CD4-positive, alpha-beta T cell (primary cell): ENCODE measurements at regions not wholly inside any gene's neighbourhood (a gene's known extent, or its start where the extent isn't known, plus 50 kb on each side); places are given as distances from the start of the nearest gene placed in this dataset.

ENCODE experiments used
- ATAC-seq: fragments of 200-7000 bp; cut with Tn5 transposase; one replicate; pipeline ENCODE4 v1.10.0; 2022; ENCODE audit warnings: mild to moderate bottlenecking; ENCODE audit not compliant: poor library complexity
- CTCF ChIA-PET: fragments of 350-600 bp; sonication (Branson Sonifier 250); formaldehyde crosslinking; loops from one replicate; lab custom pipeline; 2021; ENCODE audit warnings: antibody characterized with exemption, inconsistent platforms; lab: Charles Lee
- POLR2A ChIA-PET: fragments of 350-600 bp; sonication (Branson Sonifier 250); formaldehyde crosslinking; loops from one replicate; lab custom pipeline; 2021; ENCODE audit warnings: antibody characterized with exemption, inconsistent platforms; lab: Charles Lee
- DNase-seq, 14 experiments: peaks; one replicate each; pipeline ENCODE4 v3.0.0-alpha.2; 2013 to 2020; ENCODE audit warnings: mixed read lengths in 2 of 14
- H3K27ac ChIP-seq, 2 donors: one replicate each; pipeline versions ENCODE4 v1.5.1 to v1.7.0; 2013; ENCODE audit warnings: low read length in 2 of 2, low read depth in 1 of 2, mild to moderate bottlenecking in 1 of 2
- H3K27me3 ChIP-seq, 2 experiments: 1 replicate in 1 of 2; 2 replicates in 1 of 2; pipeline versions ENCODE4 v1.6.1 to v1.7.0; 2013; ENCODE audit warnings: low read length in 2 of 2, control low read depth in 1 of 2, mild to moderate bottlenecking in 1 of 2, moderate library complexity in 1 of 2; ENCODE audit not compliant: insufficient read depth in 2 of 2, control insufficient read depth in 1 of 2
- H3K36me3 ChIP-seq: one replicate; pipeline ENCODE4 v1.6.1; 2013; ENCODE audit warnings: low read length, control low read depth; ENCODE audit not compliant: insufficient read depth
- H3K4me1 ChIP-seq: one replicate; pipeline ENCODE4 v1.6.1; 2013; ENCODE audit warnings: low read length, control low read depth; ENCODE audit not compliant: insufficient read depth
- H3K4me3 ChIP-seq: one replicate; pipeline ENCODE4 v1.5.1; 2013; ENCODE audit warnings: mild to moderate bottlenecking, low read length, moderate library complexity
- H3K9me3 ChIP-seq, 2 experiments: 1 replicate in 1 of 2; 2 replicates in 1 of 2; pipeline versions ENCODE4 v1.6.1 to v1.7.0; 2013; ENCODE audit warnings: low read length in 2 of 2, mild to moderate bottlenecking in 2 of 2, control low read depth in 1 of 2, moderate library complexity in 1 of 2; ENCODE audit not compliant: control insufficient read depth in 1 of 2, insufficient read depth in 1 of 2
- H3K27ac Mint-ChIP-seq: one replicate; pipeline ENCODE4 v1.8.0; 2020; ENCODE audit warnings: mixed read lengths
- H3K27me3 Mint-ChIP-seq: one replicate; pipeline ENCODE4 v1.8.0; 2021; ENCODE audit warnings: mixed read lengths
- H3K36me3 Mint-ChIP-seq: one replicate; pipeline ENCODE4 v1.8.0; 2021; ENCODE audit warnings: low read depth, mixed read lengths
- H3K4me1 Mint-ChIP-seq: one replicate; pipeline ENCODE4 v1.8.0; 2021; ENCODE audit warnings: low read depth, mixed read lengths
- H3K4me3 Mint-ChIP-seq: one replicate; pipeline ENCODE4 v1.8.0; 2020; ENCODE audit warnings: mild to moderate bottlenecking, mixed read lengths
- H3K9me3 Mint-ChIP-seq: one replicate; pipeline ENCODE4 v1.8.0; 2020; ENCODE audit warnings: mixed read lengths
- intact Hi-C, 2 experiments: fragments of 100-400 bp; cut with DNase I in 1 of 2; cut with micrococcal nuclease in 1 of 2; formaldehyde crosslinking; loops; one replicate each; pipeline versions ENCODE4 v1.15.1 to v1.9.0; 2023 to 2025; cut with DNase I, micrococcal nuclease
- TF ChIP-seq, protein P1 (sequence below): fragments of 200-600 bp; IDR thresholded peaks from one replicate; pipeline ENCODE4 v1.8.0; 2022; ENCODE audit warnings: antibody characterized with exemption, mild to moderate bottlenecking

DNA sequence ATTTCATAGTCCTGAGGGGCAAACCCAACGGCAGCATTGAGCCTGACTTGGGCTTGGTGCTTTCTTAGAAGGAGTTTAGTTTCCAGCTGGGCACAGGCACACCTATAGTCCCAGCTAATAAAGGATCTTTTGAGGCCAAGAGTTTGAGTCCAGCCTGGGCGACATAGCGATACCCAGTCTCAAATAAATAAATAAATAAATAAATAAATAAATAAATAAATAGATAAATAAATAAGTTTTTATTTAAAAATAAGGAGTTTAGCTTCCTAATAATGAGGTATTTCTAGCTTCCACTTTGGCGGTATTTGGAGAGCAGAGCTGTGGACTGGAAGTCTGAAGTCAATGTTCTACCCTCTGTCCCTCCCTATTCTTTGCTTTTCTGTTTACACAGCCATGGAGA is 186.6 kb downstream of the URB2 start:
- peaks cover 0 to 3% of the 10 kb centered on the region in 2 experiments for H3K27me3 ChIP-seq
- ChIA-PET CTCF (no interaction called here), POLR2A (no interaction called here)
- H3K9me3 ChIP-seq = peaks cover 0 to 18% of the 10 kb centered on the region in 2 experiments
- H3K27ac ChIP-seq = no peak overlapping the region
- ATAC-seq (no peak), DNase-seq (no peak)
- no peaks in the 10 kb centered on the region for H3K4me1 ChIP-seq
- H3K27me3 Mint-ChIP-seq = peaks cover 26% of the 10 kb centered on the region
- H3K36me3 Mint-ChIP-seq = no peaks in the 10 kb centered on the region
- intact Hi-C loops = no loop called here
- H3K9me3 Mint-ChIP-seq = peaks cover 13% of the 10 kb centered on the region
- H3K27ac Mint-ChIP-seq = no peak overlapping the region
- H3K36me3 ChIP-seq = no peaks in the 10 kb centered on the region
- no peak overlapping the region for H3K4me3 ChIP-seq
- TF ChIP-seq, protein P1, sequence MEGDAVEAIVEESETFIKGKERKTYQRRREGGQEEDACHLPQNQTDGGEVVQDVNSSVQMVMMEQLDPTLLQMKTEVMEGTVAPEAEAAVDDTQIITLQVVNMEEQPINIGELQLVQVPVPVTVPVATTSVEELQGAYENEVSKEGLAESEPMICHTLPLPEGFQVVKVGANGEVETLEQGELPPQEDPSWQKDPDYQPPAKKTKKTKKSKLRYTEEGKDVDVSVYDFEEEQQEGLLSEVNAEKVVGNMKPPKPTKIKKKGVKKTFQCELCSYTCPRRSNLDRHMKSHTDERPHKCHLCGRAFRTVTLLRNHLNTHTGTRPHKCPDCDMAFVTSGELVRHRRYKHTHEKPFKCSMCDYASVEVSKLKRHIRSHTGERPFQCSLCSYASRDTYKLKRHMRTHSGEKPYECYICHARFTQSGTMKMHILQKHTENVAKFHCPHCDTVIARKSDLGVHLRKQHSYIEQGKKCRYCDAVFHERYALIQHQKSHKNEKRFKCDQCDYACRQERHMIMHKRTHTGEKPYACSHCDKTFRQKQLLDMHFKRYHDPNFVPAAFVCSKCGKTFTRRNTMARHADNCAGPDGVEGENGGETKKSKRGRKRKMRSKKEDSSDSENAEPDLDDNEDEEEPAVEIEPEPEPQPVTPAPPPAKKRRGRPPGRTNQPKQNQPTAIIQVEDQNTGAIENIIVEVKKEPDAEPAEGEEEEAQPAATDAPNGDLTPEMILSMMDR = no peak
- H3K4me1 Mint-ChIP-seq = no peaks in the 10 kb centered on the region
- no peak overlapping the region for H3K4me3 Mint-ChIP-seq

DNA sequence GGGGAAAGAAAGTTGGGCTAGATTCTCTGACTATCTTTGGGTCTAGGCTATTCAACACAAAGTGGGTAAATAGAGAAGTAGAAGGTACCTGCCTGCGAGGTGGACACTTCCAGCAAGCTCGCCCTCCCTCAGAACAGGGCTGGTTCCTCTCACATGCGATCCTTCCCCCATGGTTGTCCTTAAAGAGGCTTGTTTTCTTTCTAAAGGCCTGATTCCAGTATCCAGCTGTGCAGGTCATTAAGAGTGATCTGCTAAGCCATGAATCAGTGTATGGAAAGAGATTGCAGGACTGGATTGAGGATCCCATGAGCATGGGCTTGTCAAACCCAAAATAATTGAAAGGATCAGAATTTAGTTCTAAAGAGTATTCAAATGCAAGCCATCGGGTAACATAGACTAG is 189.0 kb downstream of the URB2 start:
- Mint-ChIP-seq H3K4me1 (no peaks in the 10 kb centered on the region), H3K36me3 (no peaks in the 10 kb centered on the region), H3K27ac (no peak overlapping the region), H3K9me3 (peaks cover 2% of the 10 kb centered on the region), H3K4me3 (no peak overlapping the region), H3K27me3 (peaks cover 22% of the 10 kb centered on the region)
- DNase-seq (no peak), ATAC-seq (no peak)
- intact Hi-C loops = no loop called here
- peaks cover 0 to 3% of the 10 kb centered on the region in 2 experiments for H3K9me3 ChIP-seq
- H3K27me3 ChIP-seq = peaks cover 0 to 3% of the 10 kb centered on the region in 2 experiments
- no peak overlapping the region for H3K27ac ChIP-seq
- ChIA-PET CTCF (no interaction called here), POLR2A (no interaction called here)
- H3K36me3 ChIP-seq = no peaks in the 10 kb centered on the region
- no peak overlapping the region for H3K4me3 ChIP-seq
- TF ChIP-seq, protein P1 = no peak
- H3K4me1 ChIP-seq = no peaks in the 10 kb centered on the region

DNA sequence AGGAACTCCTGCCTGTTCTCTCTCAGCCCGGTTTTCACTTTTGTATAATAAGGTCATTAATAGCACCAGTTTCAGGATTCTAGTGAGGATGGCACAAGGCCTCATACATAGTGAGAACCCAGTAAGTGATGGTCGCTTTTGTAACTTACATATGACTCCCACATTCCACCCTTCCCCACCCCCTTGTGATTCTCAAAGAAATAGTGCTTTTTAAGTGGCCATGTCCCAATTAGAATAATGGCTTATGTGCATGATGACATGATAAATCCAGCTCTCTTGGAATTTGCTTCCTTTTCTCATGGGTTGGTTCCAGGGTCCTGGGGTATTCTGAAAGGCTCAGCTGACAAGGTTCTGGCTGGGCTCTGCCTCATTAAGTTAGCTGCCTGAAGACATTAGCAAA is 189.9 kb downstream of the URB2 start:
- Mint-ChIP-seq H3K9me3 (no peaks in the 10 kb centered on the region), H3K27ac (no peak overlapping the region), H3K4me3 (no peak overlapping the region), H3K36me3 (no peaks in the 10 kb centered on the region), H3K4me1 (no peaks in the 10 kb centered on the region), H3K27me3 (peaks cover 19% of the 10 kb centered on the region)
- CTCF ChIA-PET = no interaction called here
- Histone ChIP-seq H3K4me3 (no peak overlapping the region), H3K4me1 (no peaks in the 10 kb centered on the region), H3K36me3 (no peaks in the 10 kb centered on the region), H3K27ac (no peak overlapping the region), H3K9me3 (no peaks in the 10 kb centered on the region), H3K27me3 (peaks cover 0 to 3% of the 10 kb centered on the region in 2 experiments)
- no peak for DNase-seq
- TF ChIP-seq, protein P1 = no peak
- POLR2A ChIA-PET = no interaction called here
- intact Hi-C loops = no loop called here
- no peak for ATAC-seq
